Uterus (tissue), 3 donors: ENCODE measurements at regions not wholly inside any gene's neighbourhood (a gene's known extent, or its start where the extent isn't known, plus 50 kb on each side); places are given as distances from the start of the nearest gene placed in this dataset.
"Not testable (repeated sequence)": the region's sequence is repeated elsewhere in the genome, so short reads cannot be mapped to it uniquely, and the experiment has no call there.

Source experiments
- DNase-seq, 2 donors: peaks; one replicate each; pipeline ENCODE4 v3.0.0-alpha.2; 2019 to 2020
- H3K27ac ChIP-seq, 2 donors: fragments of 200-600 bp; sonication (generic); 1 replicate in 1 of 2; 2 replicates in 1 of 2; pipeline ENCODE4 v1.5.1; 2016 to 2018
- H3K27me3 ChIP-seq, 2 donors: fragments of 200-600 bp; sonication (generic); one replicate each; pipeline ENCODE4 v1.5.1; 2018 to 2019; ENCODE audit warnings: control low read depth in 1 of 2
- H3K36me3 ChIP-seq, 2 donors: fragments of 200-600 bp; sonication (generic); one replicate each; pipeline ENCODE4 v1.5.1; 2019; ENCODE audit warnings: control low read depth in 1 of 2
- H3K4me1 ChIP-seq, 2 donors: fragments of 200-600 bp; sonication (generic); one replicate each; pipeline ENCODE4 v1.5.1; 2018 to 2019; ENCODE audit warnings: control low read depth in 1 of 2
- H3K4me3 ChIP-seq, 2 donors: fragments of 200-600 bp; sonication (generic); 1 replicate in 1 of 2; 2 replicates in 1 of 2; pipeline ENCODE4 v1.5.1; 2018 to 2019; ENCODE audit warnings: mild to moderate bottlenecking in 1 of 2
- H3K9me3 ChIP-seq, 2 donors: fragments of 200-600 bp; sonication (generic); one replicate each; pipeline ENCODE4 v1.5.1; 2019; ENCODE audit warnings: control low read depth in 1 of 2
- CTCF ChIP-seq, 4 experiments: fragments of 200-600 bp in 2 of 4; fragments of 450-650 bp in 2 of 4; sonication (generic) in 2 of 4; IDR thresholded peaks; one replicate each; pipeline ENCODE4 v1.5.1; 2016 to 2019; ENCODE audit warnings: antibody characterized with exemption in 4 of 4, mild to moderate bottlenecking in 2 of 4, moderate library complexity in 1 of 4
- POLR2A ChIP-seq, 2 donors: fragments of 450-650 bp; IDR thresholded peaks; one replicate each; pipeline ENCODE4 v1.6.1; 2016; ENCODE audit warnings: antibody characterized with exemption in 2 of 2, mild to moderate bottlenecking in 1 of 2, moderate library complexity in 1 of 2
- intact Hi-C: fragments of 100-400 bp; cut with DNase I; formaldehyde crosslinking; loops from one replicate; pipeline ENCODE4 v1.15.1; 2023; ENCODE audit warnings: low total_unique reads
- donor health status: DM: yes; HTN: yes; CAD: no.

- intact Hi-C loops = no loop called here
Observed at GRCh38 chr14:89688507-89689211, 265.9 kb downstream of the EFCAB11 start.

GRCh38 chr14:89687129-89687528, 267.4 kb downstream of the EFCAB11 start:
- H3K9me3 ChIP-seq, H3K27me3 ChIP-seq, DNase-seq, H3K4me3 ChIP-seq, H3K4me1 ChIP-seq, H3K36me3 ChIP-seq, H3K27ac ChIP-seq, intact Hi-C loops: not testable (repeated sequence)

More at GRCh38 chr14:89688507-89689211, 265.9 kb downstream of the EFCAB11 start:
- no peak for TF ChIP-seq POLR2A (IDR thresholded peaks at IDR 0.05)
- no peak for TF ChIP-seq CTCF (IDR thresholded peaks at IDR 0.05)
- Histone ChIP-seq H3K4me1 (no peaks in the 10 kb centered on the region), H3K36me3 (no peaks in the 10 kb centered on the region), H3K9me3 (no peaks in the 10 kb centered on the region), H3K27ac (no peak overlapping the region), H3K4me3 (no peak overlapping the region), H3K27me3 (no peaks in the 10 kb centered on the region)
- DNase-seq = no peak

- Histone ChIP-seq H3K27me3 (no peaks in the 10 kb centered on the region), H3K9me3 (no peaks in the 10 kb centered on the region), H3K27ac (no peak overlapping the region), H3K4me1 (no peaks in the 10 kb centered on the region), H3K4me3 (no peak overlapping the region), H3K36me3 (no peaks in the 10 kb centered on the region)
- intact Hi-C loops = no loop called here
- DNase-seq = no peak
- no peak for TF ChIP-seq POLR2A (IDR thresholded peaks at IDR 0.05)
- no peak for TF ChIP-seq CTCF (IDR thresholded peaks at IDR 0.05)
Observed at GRCh38 chr14:89684139-89684538, 267.1 kb upstream of the FOXN3 start.

- Histone ChIP-seq H3K36me3 (no peaks in the 10 kb centered on the region), H3K4me3 (no peak overlapping the region), H3K27me3 (no peaks in the 10 kb centered on the region), H3K9me3 (no peaks in the 10 kb centered on the region), H3K27ac (no peak overlapping the region), H3K4me1 (no peaks in the 10 kb centered on the region)
- intact Hi-C loops = no loop called here
- TF ChIP-seq POLR2A (IDR thresholded peaks at IDR 0.05) (no peak), CTCF (IDR thresholded peaks at IDR 0.05) (no peak)
- DNase-seq = no peak
Observed at GRCh38 chr14:89681086-89682018, 264.3 kb upstream of the FOXN3 start.

- H3K27me3 ChIP-seq = no peaks in the 10 kb centered on the region
- H3K36me3 ChIP-seq = no peaks in the 10 kb centered on the region
- H3K27ac ChIP-seq = no peak overlapping the region
- H3K4me3 ChIP-seq = no peak overlapping the region
- no peak for TF ChIP-seq POLR2A (IDR thresholded peaks at IDR 0.05)
- TF ChIP-seq CTCF (IDR thresholded peaks at IDR 0.05) = no peak
- no peaks in the 10 kb centered on the region for H3K9me3 ChIP-seq
- DNase-seq = no peak
- no peaks in the 10 kb centered on the region for H3K4me1 ChIP-seq
- intact Hi-C loops = no loop called here
Observed at GRCh38 chr14:89680156-89680555, 263.1 kb upstream of the FOXN3 start.
